Sigmoid colon (tissue), 6 donors: ENCODE measurements at regions not wholly inside any gene's neighbourhood (a gene's known extent, or its start where the extent isn't known, plus 50 kb on each side); places are given as distances from the start of the nearest gene placed in this dataset.
A peak's percentile ranks its signal among the peaks of the same experiment; 100 is the strongest.

Experiments used
- DNase-seq: peaks from one replicate; pipeline ENCODE4 v3.0.0-alpha.2; 2019
- H3K27ac ChIP-seq, 4 donors: fragments of 200-600 bp; sonication (generic); one replicate each; pipeline ENCODE4 v1.5.1; 2016 to 2019; ENCODE audit warnings: mild to moderate bottlenecking in 1 of 4
- H3K27me3 ChIP-seq, 3 donors: fragments of 200-600 bp; sonication (generic); one replicate each; pipeline ENCODE4 v1.5.1; 2019; ENCODE audit warnings: mild to moderate bottlenecking in 1 of 3
- H3K36me3 ChIP-seq, 4 donors: fragments of 200-600 bp; sonication (generic); one replicate each; pipeline ENCODE4 v1.5.1; 2016 to 2019
- H3K4me1 ChIP-seq, 4 donors: fragments of 200-600 bp; sonication (generic); one replicate each; pipeline ENCODE4 v1.5.1; 2017 to 2019
- H3K4me3 ChIP-seq, 4 donors: fragments of 200-600 bp; sonication (generic); one replicate each; pipeline ENCODE4 v1.5.1; 2017 to 2019; ENCODE audit warnings: mild to moderate bottlenecking in 2 of 4, moderate library complexity in 1 of 4
- H3K9me3 ChIP-seq, 4 donors: fragments of 200-600 bp in 3 of 4; sonication (generic) in 3 of 4; one replicate each; pipeline versions ENCODE4 v1.5.1 to v1.6.1; 2013 to 2019
- EP300 ChIP-seq, 4 donors: sonication (generic); formaldehyde crosslinking; IDR thresholded peaks; one replicate each; pipeline ENCODE4 v1.6.1; 2017; ENCODE audit warnings: antibody characterized with exemption in 4 of 4
- POLR2A ChIP-seq, 2 donors: fragments of 450-650 bp; IDR thresholded peaks; one replicate each; pipeline ENCODE4 v1.6.1; 2016; ENCODE audit warnings: antibody characterized with exemption in 2 of 2, mild to moderate bottlenecking in 2 of 2, moderate library complexity in 2 of 2
- POLR2AphosphoS5 ChIP-seq, 4 donors: sonication (generic); formaldehyde crosslinking; IDR thresholded peaks; one replicate each; pipeline ENCODE4 v1.6.1; 2017; ENCODE audit warnings: antibody characterized with exemption in 4 of 4
- WGBS, 2 donors: extraction: QIAGEN DNeasy Blood & Tissue Kit; methylation state at CpG; one replicate each; pipeline ENCODE4 v1.1.7; 2013; 5-methylcytosine and 5-hydroxymethylcytosine counted together
- intact Hi-C: fragments of 100-400 bp; cut with DNase I; formaldehyde crosslinking; loops from one replicate; pipeline ENCODE4 v1.15.1; 2023
- TF ChIP-seq, protein P1 (sequence below), 4 experiments: fragments of 450-650 bp in 3 of 4; fragments of 200-600 bp in 1 of 4; IDR thresholded peaks; one replicate each; pipeline ENCODE4 v1.5.1; 2016 to 2019; ENCODE audit warnings: antibody characterized with exemption in 4 of 4, mild to moderate bottlenecking in 3 of 4, moderate library complexity in 2 of 4
- donor health status: healthy with polysubstance abuse.
- donor health status: healthy.

DNA sequence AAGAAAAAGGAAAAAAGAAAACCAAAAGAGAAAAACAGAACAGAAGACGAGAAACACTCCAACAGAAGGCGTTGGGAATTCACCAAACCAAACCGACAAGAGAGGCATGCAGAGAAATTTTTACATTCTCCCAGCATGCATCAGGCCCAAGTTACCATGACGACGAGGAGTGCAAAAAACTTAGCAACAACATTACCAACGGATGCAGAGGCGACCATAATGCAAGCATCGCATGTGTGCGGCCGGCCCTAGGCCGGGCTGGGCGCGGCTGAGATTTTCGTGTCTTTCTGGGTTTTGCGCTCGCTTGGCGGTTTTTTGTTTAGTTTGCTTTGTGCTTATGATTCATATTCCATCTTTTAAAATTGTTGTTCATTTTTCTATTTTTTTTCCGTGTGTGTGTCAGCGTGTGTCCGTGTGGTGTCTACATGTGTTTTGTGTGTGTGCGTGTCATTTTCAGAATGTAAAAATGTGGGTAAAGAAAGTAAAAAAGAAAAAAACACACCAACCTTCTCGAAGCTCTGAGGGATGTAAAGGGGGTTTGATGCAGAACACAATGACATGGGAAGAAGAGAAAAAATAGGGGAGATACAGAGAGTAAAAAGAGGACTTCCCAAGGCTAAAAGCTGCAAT lies 84.9 kb downstream of the PTPRS start:
- TF ChIP-seq POLR2A (IDR thresholded peaks at IDR 0.05) (no peak), POLR2AphosphoS5 (IDR thresholded peaks at IDR 0.05) (no peak), EP300 (IDR thresholded peaks at IDR 0.05) (no peak)
- TF ChIP-seq, protein P1, sequence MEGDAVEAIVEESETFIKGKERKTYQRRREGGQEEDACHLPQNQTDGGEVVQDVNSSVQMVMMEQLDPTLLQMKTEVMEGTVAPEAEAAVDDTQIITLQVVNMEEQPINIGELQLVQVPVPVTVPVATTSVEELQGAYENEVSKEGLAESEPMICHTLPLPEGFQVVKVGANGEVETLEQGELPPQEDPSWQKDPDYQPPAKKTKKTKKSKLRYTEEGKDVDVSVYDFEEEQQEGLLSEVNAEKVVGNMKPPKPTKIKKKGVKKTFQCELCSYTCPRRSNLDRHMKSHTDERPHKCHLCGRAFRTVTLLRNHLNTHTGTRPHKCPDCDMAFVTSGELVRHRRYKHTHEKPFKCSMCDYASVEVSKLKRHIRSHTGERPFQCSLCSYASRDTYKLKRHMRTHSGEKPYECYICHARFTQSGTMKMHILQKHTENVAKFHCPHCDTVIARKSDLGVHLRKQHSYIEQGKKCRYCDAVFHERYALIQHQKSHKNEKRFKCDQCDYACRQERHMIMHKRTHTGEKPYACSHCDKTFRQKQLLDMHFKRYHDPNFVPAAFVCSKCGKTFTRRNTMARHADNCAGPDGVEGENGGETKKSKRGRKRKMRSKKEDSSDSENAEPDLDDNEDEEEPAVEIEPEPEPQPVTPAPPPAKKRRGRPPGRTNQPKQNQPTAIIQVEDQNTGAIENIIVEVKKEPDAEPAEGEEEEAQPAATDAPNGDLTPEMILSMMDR (IDR thresholded peaks at IDR 0.05) = no peak
- 94 to 96% methylated on average over 22 of the region's 22 CpGs for WGBS, 2 donors
- no peak overlapping the region for H3K27ac ChIP-seq
- H3K4me3 ChIP-seq = no peak overlapping the region
- no peak for DNase-seq
- H3K4me1 ChIP-seq = no peaks in the 10 kb centered on the region
- peaks cover 0 to 17% (median 5%) of the 10 kb centered on the region in 4 donors for H3K9me3 ChIP-seq
- no peaks in the 10 kb centered on the region for H3K27me3 ChIP-seq
- peaks cover 25 to 66% (median 30%) of the 10 kb centered on the region in 4 donors for H3K36me3 ChIP-seq
- intact Hi-C loops = no loop called here

- intact Hi-C loops = no loop called here
- peaks cover 23 to 65% (median 29%) of the 10 kb centered on the region in 4 donors for H3K36me3 ChIP-seq
- no peaks in the 10 kb centered on the region for H3K27me3 ChIP-seq
- no peak for DNase-seq
- no peak overlapping the region for H3K27ac ChIP-seq
- no peak overlapping the region for H3K4me3 ChIP-seq
- WGBS, 2 donors = 97 to 100% methylated on average over 1 of the region's 1 CpG
- H3K9me3 ChIP-seq = peaks cover 0 to 17% (median 5%) of the 10 kb centered on the region in 4 donors
- TF ChIP-seq, protein P1 (IDR thresholded peaks at IDR 0.05) = no peak
- TF ChIP-seq POLR2A (IDR thresholded peaks at IDR 0.05) (no peak), EP300 (IDR thresholded peaks at IDR 0.05) (no peak), POLR2AphosphoS5 (IDR thresholded peaks at IDR 0.05) (no peak)
- peaks cover 0 to 4% (median 0%) of the 10 kb centered on the region in 4 donors for H3K4me1 ChIP-seq
Measured at GRCh38 chr19:5254944-5255343, 85.7 kb downstream of the PTPRS start.

GRCh38 chr19:5254543-5254942 lies 86.1 kb downstream of the PTPRS start:
- Histone ChIP-seq H3K4me3 (no peak overlapping the region), H3K36me3 (peaks cover 23 to 65% (median 29%) of the 10 kb centered on the region in 4 donors), H3K27me3 (no peaks in the 10 kb centered on the region), H3K4me1 (peaks cover 0 to 4% (median 0%) of the 10 kb centered on the region in 4 donors), H3K27ac (no peak overlapping the region), H3K9me3 (peaks cover 0 to 17% (median 5%) of the 10 kb centered on the region in 4 donors)
- intact Hi-C loops = no loop called here
- WGBS, 2 donors = 81 to 95% methylated on average over 3 of the region's 3 CpGs
- no peak for DNase-seq
- TF ChIP-seq EP300 (IDR thresholded peaks at IDR 0.05) = no peak
- TF ChIP-seq, protein P1 (IDR thresholded peaks at IDR 0.05) = no peak
- TF ChIP-seq POLR2AphosphoS5 (IDR thresholded peaks at IDR 0.05) = no peak
- no peak for TF ChIP-seq POLR2A (IDR thresholded peaks at IDR 0.05)

GRCh38 chr19:5253406-5254110 lies 87.1 kb downstream of the PTPRS start:
- no peak for DNase-seq
- WGBS, 2 donors = 71 to 82% methylated on average over 3 of the region's 3 CpGs
- Histone ChIP-seq H3K36me3 (peaks cover 23 to 64% (median 29%) of the 10 kb centered on the region in 4 donors), H3K27me3 (no peaks in the 10 kb centered on the region), H3K27ac (peak overlapping the region in 1 of 4 donors; percentile 1), H3K9me3 (peaks cover 0 to 17% (median 5%) of the 10 kb centered on the region in 4 donors), H3K4me3 (no peak overlapping the region), H3K4me1 (peaks cover 0 to 4% (median 0%) of the 10 kb centered on the region in 4 donors)
- no peak for TF ChIP-seq POLR2A (IDR thresholded peaks at IDR 0.05)
- TF ChIP-seq POLR2AphosphoS5 (IDR thresholded peaks at IDR 0.05) = no peak
- no peak for TF ChIP-seq EP300 (IDR thresholded peaks at IDR 0.05)
- TF ChIP-seq, protein P1 (IDR thresholded peaks at IDR 0.05) = no peak
- intact Hi-C loops = no loop called here
